ENCODE measurements at regions not wholly inside any gene's neighbourhood (a gene's known extent, or its start where the extent isn't known, plus 50 kb on each side); places are given as distances from the start of the nearest gene placed in this dataset.
"Not testable (repeated sequence)": the region's sequence is repeated elsewhere in the genome, so short reads cannot be mapped to it uniquely, and the experiment has no call there.

GRCh38 chr3:8020047-8020841 is 481.4 kb upstream of the LMCD1 start:
- DNase-seq (ENCODE audit: low read depth), result no peak
- no peak for TF ChIP-seq CTCF (IDR thresholded peaks at IDR 0.05; ENCODE audit: control insufficient read depth, extremely low read depth, insufficient read depth)
- no peak overlapping the region for H3K4me3 ChIP-seq (ENCODE audit: low read depth, low read length)

- TF ChIP-seq CTCF (IDR thresholded peaks at IDR 0.05; ENCODE audit: control insufficient read depth, extremely low read depth, insufficient read depth), result no peak
- H3K4me3 ChIP-seq (ENCODE audit: low read depth, low read length), result no peak overlapping the region
- no peak for DNase-seq (ENCODE audit: low read depth)
Measured at GRCh38 chr3:8027954-8028353, 473.7 kb upstream of the LMCD1 start.

- no peak for DNase-seq (ENCODE audit: low read depth)
- TF ChIP-seq CTCF (IDR thresholded peaks at IDR 0.05; ENCODE audit: control insufficient read depth, extremely low read depth, insufficient read depth), result no peak
- H3K4me3 ChIP-seq (ENCODE audit: low read depth, low read length), result no peak overlapping the region
Measured at GRCh38 chr3:8050283-8050682, 451.3 kb upstream of the LMCD1 start.

GRCh38 chr3:8052659-8053058 is 449.0 kb upstream of the LMCD1 start:
- TF ChIP-seq CTCF (IDR thresholded peaks at IDR 0.05; ENCODE audit: control insufficient read depth, extremely low read depth, insufficient read depth), result no peak
- H3K4me3 ChIP-seq (ENCODE audit: low read depth, low read length), result no peak overlapping the region
- DNase-seq (ENCODE audit: low read depth), result no peak

GRCh38 chr3:8068135-8068534 is 433.5 kb upstream of the LMCD1 start:
- DNase-seq (ENCODE audit: low read depth), result not testable (repeated sequence)

GRCh38 chr3:8069471-8069870 is 432.2 kb upstream of the LMCD1 start:
- H3K4me3 ChIP-seq (ENCODE audit: low read depth, low read length), result no peak overlapping the region
- TF ChIP-seq CTCF (IDR thresholded peaks at IDR 0.05; ENCODE audit: control insufficient read depth, extremely low read depth, insufficient read depth), result no peak
- DNase-seq (ENCODE audit: low read depth), result no peak

More at GRCh38 chr3:8068135-8068534, 433.5 kb upstream of the LMCD1 start:
- not testable (repeated sequence) for H3K4me3 ChIP-seq (ENCODE audit: low read depth, low read length)

GRCh38 chr3:8070011-8070410 is 431.6 kb upstream of the LMCD1 start:
- no peak for TF ChIP-seq CTCF (IDR thresholded peaks at IDR 0.05; ENCODE audit: control insufficient read depth, extremely low read depth, insufficient read depth)
- no peak for DNase-seq (ENCODE audit: low read depth)
- no peak overlapping the region for H3K4me3 ChIP-seq (ENCODE audit: low read depth, low read length)

GRCh38 chr3:8074740-8075139 is 426.9 kb upstream of the LMCD1 start:
- not testable (repeated sequence) for DNase-seq (ENCODE audit: low read depth); H3K4me3 ChIP-seq (ENCODE audit: low read depth, low read length)

All from LNCaP clone FGC (cell line).